ENCODE measurements at regions not wholly inside any gene's neighbourhood (a gene's known extent, or its start where the extent isn't known, plus 50 kb on each side); places are given as distances from the start of the nearest gene placed in this dataset.

GRCh38 chr6:112591329-112591728 lies 244.2 kb downstream of the RFPL4B start:
- no peak for TF ChIP-seq CTCF (IDR thresholded peaks at IDR 0.05)
- TF ChIP-seq POLR2A (IDR thresholded peaks at IDR 0.05): no peak

Measured in esophagus squamous epithelium (tissue), 4 donors.